HepG2 (cell line): ENCODE measurements at regions not wholly inside any gene's neighbourhood (a gene's known extent, or its start where the extent isn't known, plus 50 kb on each side); places are given as distances from the start of the nearest gene placed in this dataset.

ENCODE experiments used
- ATAC-seq: fragments of 200-7000 bp; cut with Tn5 transposase; 3 replicates; pipeline ENCODE4 v1.9.1; 2020; ENCODE audit warnings: mild to moderate bottlenecking, moderate library complexity
- BruUV-seq: library from RNA; stranded (reverse); fragments of 400-500 nt; replicated peaks from 2 replicates; lab custom pipeline; 2021; lab: Mats Ljungman, UMichigan
- CTCF ChIA-PET: fragments of 300-600 bp; formaldehyde crosslinking; extraction: SDS; loops from one replicate; lab custom pipeline; 2021; ENCODE audit warnings: low total read pairs, inconsistent platforms, low intra/inter-chr PET ratio; lab: Yijun Ruan, JAX
- POLR2A ChIA-PET: fragments of 350-600 bp; sonication (Branson Sonifier 250); formaldehyde crosslinking; loops from one replicate; lab custom pipeline; 2020; ENCODE audit warnings: antibody characterized with exemption, inconsistent platforms; lab: Yijun Ruan, JAX
- DNase-seq: peaks from one replicate; pipeline ENCODE4 v3.0.0-alpha.2; 2015; ENCODE audit warnings: low spot score
- FAIRE-seq: peaks from 3 replicates; lab custom pipeline; 2011; peaks lifted over from hg19 to GRCh38; lab: Jason Lieb, UNC
- H2AFZ ChIP-seq: one replicate; pipeline ENCODE4 v1.6.1; 2011; ENCODE audit warnings: low read length, inconsistent platforms
- H3K27ac ChIP-seq: fragments of 300-600 bp; 3 replicates; pipeline ENCODE4 v1.8.0; 2011; ENCODE audit warnings: mixed run types, mild to moderate bottlenecking, mixed read lengths, low read length, inconsistent platforms; ENCODE audit not compliant: insufficient read depth; ENCODE audit errors: extremely low read length
- H3K27me3 ChIP-seq, 2 experiments: fragments of 200-600 bp in 1 of 2; 2 replicates in 1 of 2; 3 replicates in 1 of 2; pipeline versions ENCODE4 v1.6.0 to v1.8.0; 2011; ENCODE audit warnings: low read length in 2 of 2, mild to moderate bottlenecking in 2 of 2, moderate library complexity in 2 of 2, inconsistent platforms in 1 of 2; ENCODE audit not compliant: insufficient read depth in 2 of 2, control insufficient read depth in 1 of 2
- H3K36me3 ChIP-seq, 2 experiments: fragments of 200-600 bp in 1 of 2; replicated peaks in 1 of 2; 2 replicates in 1 of 2; 3 replicates in 1 of 2; pipeline versions ENCODE4 v1.5.1 to v1.8.0; 2011; ENCODE audit warnings: low read length in 2 of 2, inconsistent platforms in 1 of 2; ENCODE audit not compliant: insufficient read depth in 2 of 2, control insufficient read depth in 1 of 2
- H3K4me1 ChIP-seq: 2 replicates; pipeline ENCODE4 v1.5.1; 2012; ENCODE audit warnings: low read length, inconsistent platforms; ENCODE audit not compliant: insufficient read depth
- H3K4me2 ChIP-seq: 2 replicates; pipeline ENCODE4 v1.6.0; 2011; ENCODE audit warnings: low read depth, low read length, inconsistent platforms
- H3K4me3 ChIP-seq, 3 experiments: fragments of 200-600 bp in 1 of 3; sonication (generic), shearing (Covaris generic) in 1 of 3; replicated peaks in 1 of 3; 2 replicates each; pipeline ENCODE4 v1.5.1; 2011 to 2016; ENCODE audit warnings: low read length in 3 of 3, inconsistent platforms in 2 of 3, low read depth in 2 of 3, mild to moderate bottlenecking in 2 of 3, control low read depth in 1 of 3, mixed read lengths in 1 of 3; ENCODE audit not compliant: insufficient read depth in 1 of 3
- H3K79me2 ChIP-seq: one replicate; pipeline ENCODE4 v1.6.1; 2011; ENCODE audit warnings: low read length, inconsistent platforms; ENCODE audit not compliant: insufficient read depth
- H3K9ac ChIP-seq: 2 replicates; pipeline ENCODE4 v1.6.0; 2011; ENCODE audit warnings: mild to moderate bottlenecking, low read depth, low read length, inconsistent platforms; ENCODE audit not compliant: insufficient read depth
- H3K9me3 ChIP-seq: 2 replicates; pipeline ENCODE4 v1.5.1; 2012; ENCODE audit warnings: mild to moderate bottlenecking, low read length
- H4K20me1 ChIP-seq: 2 replicates; pipeline ENCODE4 v1.6.0; 2011; ENCODE audit warnings: inconsistent platforms, mild to moderate bottlenecking, low read length, moderate library complexity; ENCODE audit not compliant: insufficient read depth
- CAMTA2 ChIP-seq: sonication (generic); formaldehyde crosslinking; IDR thresholded peaks from 2 replicates; pipeline ENCODE4 v1.4.0; 2020; ENCODE audit warnings: mild to moderate bottlenecking, missing genetic modification reagents, borderline replicate concordance
- FOXA1 ChIP-seq, 2 experiments: fragments of 450-650 bp in 1 of 2; sonication (generic) in 1 of 2; formaldehyde crosslinking in 1 of 2; IDR thresholded peaks; 2 replicates each; pipeline versions ENCODE4 v1.4.0 to v1.6.1; 2016 to 2020; ENCODE audit warnings: missing genetic modification reagents in 1 of 2
- MLLT10 ChIP-seq: sonication (generic); formaldehyde crosslinking; IDR thresholded peaks from 2 replicates; pipeline ENCODE4 v1.4.0; 2020; ENCODE audit warnings: missing genetic modification reagents
- NBN ChIP-seq: fragments of 450-650 bp; conservative IDR thresholded peaks from 2 replicates; pipeline ENCODE4 v1.6.1; 2017
- SIN3B ChIP-seq: fragments of 150-350 bp; IDR thresholded peaks from 2 replicates; pipeline ENCODE4 v1.6.1; 2014; ENCODE audit warnings: low read length
- SOX13 ChIP-seq, 3 experiments: fragments of 450-650 bp in 1 of 3; sonication (generic) in 1 of 3; formaldehyde crosslinking in 1 of 3; IDR thresholded peaks in 2 of 3; conservative IDR thresholded peaks in 1 of 3; 2 replicates each; pipeline versions ENCODE4 v1.5.0 to v1.6.1; 2016 to 2020; ENCODE audit warnings: antibody characterized with exemption in 1 of 3, mild to moderate bottlenecking in 1 of 3, missing compliant biosample characterization in 1 of 3, missing genetic modification reagents in 1 of 3, moderate library complexity in 1 of 3
- SOX5 ChIP-seq: IDR thresholded peaks from 2 replicates; pipeline ENCODE4 v1.6.1; 2016; ENCODE audit warnings: borderline replicate concordance
- SOX6 ChIP-seq, 2 experiments: fragments of 450-650 bp in 1 of 2; sonication (generic) in 1 of 2; formaldehyde crosslinking in 1 of 2; IDR thresholded peaks; 2 replicates each; pipeline versions ENCODE4 v1.4.0 to v1.6.1; 2017 to 2020; ENCODE audit warnings: antibody characterized with exemption in 1 of 2, mild to moderate bottlenecking in 1 of 2, missing genetic modification reagents in 1 of 2
- ZBTB1 ChIP-seq: sonication (generic); formaldehyde crosslinking; IDR thresholded peaks from 2 replicates; pipeline ENCODE4 v1.4.0; 2020; ENCODE audit warnings: missing genetic modification reagents, borderline replicate concordance
- ZBTB7A ChIP-seq: sonication (generic); formaldehyde crosslinking; IDR thresholded peaks from 2 replicates; pipeline ENCODE4 v1.8.0; 2022; ENCODE audit warnings: mild to moderate bottlenecking, missing genetic modification reagents
- ZSCAN20 ChIP-seq: sonication (generic); formaldehyde crosslinking; IDR thresholded peaks from 2 replicates; pipeline ENCODE4 v1.4.0; 2020; ENCODE audit warnings: missing genetic modification reagents, mild to moderate bottlenecking, borderline replicate concordance
- whole genome bisulfite sequencing: methylation state at CpG from one replicate; pipeline ENCODE4 v1.1.6; 2017; ENCODE audit warnings: low lambda C conversion rate; 5-methylcytosine and 5-hydroxymethylcytosine counted together
- in situ Hi-C: cut with HindIII; loops from 2 replicates; pipeline ENCODE4 v1.10.0; 2017; ENCODE audit warnings: low pct_unique_long_range_greater_than_20kb; ENCODE audit not compliant: extremely low pct_ligation_motif_present
- intact Hi-C: fragments of 100-400 bp; cut with micrococcal nuclease; formaldehyde crosslinking; loops from one replicate; pipeline ENCODE4 v1.10.0; 2022; ENCODE audit not compliant: unreplicated experiment
- TF ChIP-seq, protein P1 (sequence below): sonication (generic); formaldehyde crosslinking; IDR thresholded peaks from 2 replicates; pipeline ENCODE4 v1.5.1; 2020; ENCODE audit warnings: missing genetic modification reagents, mild to moderate bottlenecking, borderline replicate concordance
- TF ChIP-seq, protein P2 (sequence below): sonication (generic); formaldehyde crosslinking; IDR thresholded peaks from 2 replicates; pipeline ENCODE4 v1.8.1; 2023; ENCODE audit warnings: mild to moderate bottlenecking, missing genetic modification reagents

DNA sequence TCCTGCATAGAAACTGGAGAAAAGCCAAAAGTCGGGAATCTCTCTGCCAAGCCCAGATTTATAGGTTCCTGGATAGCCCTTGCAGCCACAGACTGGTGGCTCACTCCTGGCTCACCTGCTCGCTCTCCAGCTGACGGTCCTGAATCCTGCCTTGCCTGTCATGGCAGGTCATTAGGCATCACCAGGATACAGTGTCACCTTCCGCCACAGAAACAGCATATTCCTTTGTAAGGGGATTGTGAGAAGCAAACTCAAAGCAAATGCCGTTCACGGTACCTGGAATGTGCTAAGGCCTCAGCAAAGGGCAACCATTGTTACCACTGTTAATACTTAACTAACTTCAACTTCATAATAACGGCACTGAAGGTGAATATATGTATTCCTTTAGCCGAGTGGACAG lies 57.1 kb upstream of the GPR45 start:
- no peak overlapping the region for H3K4me2 ChIP-seq
- no peak overlapping the region for H3K27ac ChIP-seq
- H3K9ac ChIP-seq: no peak overlapping the region
- H4K20me1 ChIP-seq: no peaks in the 10 kb centered on the region
- FAIRE-seq: no peak
- no TSS peak for BruUV-seq
- no peak overlapping the region for H2AFZ ChIP-seq
- H3K4me3 ChIP-seq: no peak overlapping the region
- peaks cover 2 to 58% of the 10 kb centered on the region in 2 experiments; a peak in 3 of 5 replicates for H3K27me3 ChIP-seq
- DNase-seq: peak; percentile 29
- H3K9me3 ChIP-seq: no peaks in the 10 kb centered on the region
- ChIA-PET CTCF (no interaction called here), POLR2A (no interaction called here)
- H3K79me2 ChIP-seq: no peaks in the 10 kb centered on the region
- no peaks in the 10 kb centered on the region for H3K36me3 ChIP-seq
- WGBS: 7% methylated on average over 8 of the region's 8 CpGs
- TF ChIP-seq ZBTB1 (CRISPR knock-in tag) (no peak), SOX6 (IDR thresholded peaks at IDR 0.05) (no peak), SOX6 (CRISPR knock-in tag; IDR thresholded peaks at IDR 0.05) (peak; percentile 36; the same call in 1 of the 2 replicates), SOX13 (IDR thresholded peaks at IDR 0.05) (no peak), SOX13 (CRISPR knock-in tag; conservative IDR thresholded peaks at IDR 0.05 in 1 of 2, IDR thresholded peaks at IDR 0.05 in 1 of 2) (peak in 1 of 2 experiments; percentile 72; a peak in 2 of 4 replicates), SOX5 (CRISPR knock-in tag) (peak; percentile 51; the same call in 1 of the 2 replicates)
- ATAC-seq: peak; percentile 61
- H3K4me1 ChIP-seq: peaks cover 8% of the 10 kb centered on the region
- intact Hi-C loops (no loop called here), in situ Hi-C loops (no loop called here)

DNA sequence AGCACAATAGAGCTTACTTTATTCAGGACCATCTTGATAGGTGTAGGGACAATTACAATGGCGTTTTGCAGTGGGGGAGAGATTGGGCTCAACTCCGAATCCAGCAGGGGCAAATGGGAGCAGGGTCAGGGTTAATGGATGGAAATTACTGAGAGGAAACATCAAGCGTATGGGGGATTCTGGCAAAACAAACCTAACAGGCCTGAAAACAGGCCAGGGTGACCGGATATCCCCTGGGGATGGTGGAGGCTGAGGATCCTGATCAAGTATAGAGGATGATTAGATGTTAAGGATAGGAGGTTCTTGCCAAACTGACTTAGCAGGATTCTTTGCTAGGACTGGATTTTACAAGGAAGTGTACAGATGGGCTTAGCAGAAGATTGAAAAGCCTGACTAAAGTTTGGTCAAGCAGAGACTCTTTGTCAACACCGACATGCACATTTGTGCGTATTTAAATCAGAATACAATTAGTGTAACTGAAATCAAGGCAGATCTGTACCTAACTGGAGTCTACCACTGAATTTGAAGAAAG lies 54.5 kb upstream of the GPR45 start:
- Histone ChIP-seq H3K27ac (no peak overlapping the region), H3K9me3 (peaks cover 8% of the 10 kb centered on the region), H3K9ac (no peak overlapping the region), H3K36me3 (no peaks in the 10 kb centered on the region), H3K79me2 (no peaks in the 10 kb centered on the region), H3K4me2 (no peak overlapping the region), H4K20me1 (no peaks in the 10 kb centered on the region), H3K27me3 (peaks cover 0 to 52% of the 10 kb centered on the region in 2 experiments; a peak in 3 of 5 replicates), H3K4me3 (no peak overlapping the region), H2AFZ (no peak overlapping the region), H3K4me1 (peaks cover 8% of the 10 kb centered on the region)
- ATAC-seq (no peak), DNase-seq (no peak), FAIRE-seq (no peak)
- WGBS: 39% methylated on average over 6 of the region's 6 CpGs
- in situ Hi-C loops (no loop called here), intact Hi-C loops (no loop called here)
- no TSS peak for BruUV-seq
- ChIA-PET CTCF (no interaction called here), POLR2A (no interaction called here)
- TF ChIP-seq, protein P1, sequence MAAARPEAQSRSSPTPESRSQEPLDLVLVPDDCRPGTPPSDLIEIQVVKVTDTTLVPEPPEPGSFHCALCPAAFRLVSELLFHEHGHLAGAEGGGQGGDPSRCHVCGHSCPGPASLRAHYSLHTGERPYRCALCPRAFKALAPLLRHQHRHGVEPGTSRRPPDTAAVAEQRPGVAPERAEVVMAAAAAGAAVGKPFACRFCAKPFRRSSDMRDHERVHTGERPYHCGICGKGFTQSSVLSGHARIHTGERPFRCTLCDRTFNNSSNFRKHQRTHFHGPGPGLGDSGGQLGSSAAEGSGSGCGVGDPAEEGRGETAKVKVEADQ: no peak
- TF ChIP-seq CAMTA2 (CRISPR knock-in tag) (no peak), MLLT10 (CRISPR knock-in tag) (no peak), SIN3B (no peak), NBN (no peak), ZSCAN20 (CRISPR knock-in tag) (no peak), ZBTB7A (CRISPR knock-in tag) (no peak), FOXA1 (IDR thresholded peaks at IDR 0.05) (no peak), FOXA1 (CRISPR knock-in tag; IDR thresholded peaks at IDR 0.05) (no peak)
- TF ChIP-seq, protein P2, sequence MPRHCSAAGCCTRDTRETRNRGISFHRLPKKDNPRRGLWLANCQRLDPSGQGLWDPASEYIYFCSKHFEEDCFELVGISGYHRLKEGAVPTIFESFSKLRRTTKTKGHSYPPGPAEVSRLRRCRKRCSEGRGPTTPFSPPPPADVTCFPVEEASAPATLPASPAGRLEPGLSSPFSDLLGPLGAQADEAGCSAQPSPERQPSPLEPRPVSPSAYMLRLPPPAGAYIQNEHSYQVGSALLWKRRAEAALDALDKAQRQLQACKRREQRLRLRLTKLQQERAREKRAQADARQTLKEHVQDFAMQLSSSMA (CRISPR knock-in tag): no peak
